ENCODE measurements at regions not wholly inside any gene's neighbourhood (a gene's known extent, or its start where the extent isn't known, plus 50 kb on each side); places are given as distances from the start of the nearest gene placed in this dataset.

- TF ChIP-seq RARB (CRISPR knock-in tag; IDR thresholded peaks at IDR 0.05) (no peak), GLIS3 (CRISPR knock-in tag; IDR thresholded peaks at IDR 0.05) (no peak)
- TF ChIP-seq, protein P1, sequence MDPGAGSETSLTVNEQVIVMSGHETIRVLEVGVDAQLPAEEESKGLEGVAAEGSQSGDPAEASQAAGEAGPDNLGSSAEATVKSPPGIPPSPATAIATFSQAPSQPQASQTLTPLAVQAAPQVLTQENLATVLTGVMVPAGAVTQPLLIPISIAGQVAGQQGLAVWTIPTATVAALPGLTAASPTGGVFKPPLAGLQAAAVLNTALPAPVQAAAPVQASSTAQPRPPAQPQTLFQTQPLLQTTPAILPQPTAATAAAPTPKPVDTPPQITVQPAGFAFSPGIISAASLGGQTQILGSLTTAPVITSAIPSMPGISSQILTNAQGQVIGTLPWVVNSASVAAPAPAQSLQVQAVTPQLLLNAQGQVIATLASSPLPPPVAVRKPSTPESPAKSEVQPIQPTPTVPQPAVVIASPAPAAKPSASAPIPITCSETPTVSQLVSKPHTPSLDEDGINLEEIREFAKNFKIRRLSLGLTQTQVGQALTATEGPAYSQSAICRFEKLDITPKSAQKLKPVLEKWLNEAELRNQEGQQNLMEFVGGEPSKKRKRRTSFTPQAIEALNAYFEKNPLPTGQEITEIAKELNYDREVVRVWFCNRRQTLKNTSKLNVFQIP (CRISPR knock-in tag; IDR thresholded peaks at IDR 0.05; ENCODE audit: borderline replicate concordance, low read depth), result no peak
- TF ChIP-seq, protein P2, sequence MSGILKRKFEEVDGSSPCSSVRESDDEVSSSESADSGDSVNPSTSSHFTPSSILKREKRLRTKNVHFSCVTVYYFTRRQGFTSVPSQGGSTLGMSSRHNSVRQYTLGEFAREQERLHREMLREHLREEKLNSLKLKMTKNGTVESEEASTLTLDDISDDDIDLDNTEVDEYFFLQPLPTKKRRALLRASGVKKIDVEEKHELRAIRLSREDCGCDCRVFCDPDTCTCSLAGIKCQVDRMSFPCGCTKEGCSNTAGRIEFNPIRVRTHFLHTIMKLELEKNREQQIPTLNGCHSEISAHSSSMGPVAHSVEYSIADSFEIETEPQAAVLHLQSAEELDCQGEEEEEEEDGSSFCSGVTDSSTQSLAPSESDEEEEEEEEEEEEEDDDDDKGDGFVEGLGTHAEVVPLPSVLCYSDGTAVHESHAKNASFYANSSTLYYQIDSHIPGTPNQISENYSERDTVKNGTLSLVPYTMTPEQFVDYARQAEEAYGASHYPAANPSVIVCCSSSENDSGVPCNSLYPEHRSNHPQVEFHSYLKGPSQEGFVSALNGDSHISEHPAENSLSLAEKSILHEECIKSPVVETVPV (CRISPR knock-in tag; IDR thresholded peaks at IDR 0.05), result no peak
- ATAC-seq, result no peak
Observed at GRCh38 chr5:25435882-25436281, 791.1 kb upstream of the CDH10 start.

DNA sequence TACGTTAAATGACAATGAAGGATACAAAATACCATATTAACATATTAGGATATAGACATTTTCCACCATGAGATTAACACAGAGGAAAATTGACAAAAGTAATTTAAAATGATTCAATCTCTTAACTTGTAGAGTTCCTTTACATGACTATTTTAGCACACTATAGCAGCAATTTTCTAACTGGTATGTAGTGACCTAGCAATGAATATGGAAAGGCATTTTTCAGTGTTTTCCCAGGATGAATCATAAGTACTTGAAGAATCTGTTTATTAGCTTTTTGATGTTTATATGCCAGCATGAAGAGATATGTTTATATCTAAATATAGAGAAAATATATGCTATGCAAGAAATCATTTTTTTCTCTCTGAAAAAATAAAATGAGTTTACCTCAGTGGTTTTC, 782.5 kb upstream of the CDH10 start:
- no peak for TF ChIP-seq ESRRG (CRISPR knock-in tag; IDR thresholded peaks at IDR 0.05)
- no peak for TF ChIP-seq ZC3H10 (CRISPR knock-in tag; IDR thresholded peaks at IDR 0.05)
- no peak for TF ChIP-seq CSDC2 (CRISPR knock-in tag; IDR thresholded peaks at IDR 0.05)
- TF ChIP-seq TSHZ2 (CRISPR knock-in tag; IDR thresholded peaks at IDR 0.05), result no peak
- TF ChIP-seq PPARA (CRISPR knock-in tag; IDR thresholded peaks at IDR 0.05; ENCODE audit: borderline replicate concordance), result no peak
- TF ChIP-seq SNAI2 (CRISPR knock-in tag; IDR thresholded peaks at IDR 0.05), result no peak
- no peak for TF ChIP-seq ZNF565 (CRISPR knock-in tag; conservative IDR thresholded peaks at IDR 0.05; ENCODE audit: low read depth)
- TF ChIP-seq ZNF70 (CRISPR knock-in tag; IDR thresholded peaks at IDR 0.05), result no peak
- TF ChIP-seq ARNTL (CRISPR knock-in tag; IDR thresholded peaks at IDR 0.05; ENCODE audit: borderline replicate concordance, low read depth), result no peak
- no peak for TF ChIP-seq ISL1 (CRISPR knock-in tag; IDR thresholded peaks at IDR 0.05)
- TF ChIP-seq TCF4 (CRISPR knock-in tag; IDR thresholded peaks at IDR 0.05; ENCODE audit: borderline replicate concordance), result no peak
- TF ChIP-seq OSR1 (CRISPR knock-in tag; IDR thresholded peaks at IDR 0.05), result no peak
- TF ChIP-seq RARB (CRISPR knock-in tag; IDR thresholded peaks at IDR 0.05), result no peak
- no peak for TF ChIP-seq ZFP30 (CRISPR knock-in tag; IDR thresholded peaks at IDR 0.05)
- TF ChIP-seq, protein P2 (CRISPR knock-in tag; IDR thresholded peaks at IDR 0.05), result no peak
- TF ChIP-seq ZNF8 (CRISPR knock-in tag; IDR thresholded peaks at IDR 0.05), result no peak
- no peak for ATAC-seq

GRCh38 chr5:25423271-25423670, 778.5 kb upstream of the CDH10 start:
- no peak for ATAC-seq
- TF ChIP-seq TCF4 (CRISPR knock-in tag; IDR thresholded peaks at IDR 0.05; ENCODE audit: borderline replicate concordance) (no peak), ZNF565 (CRISPR knock-in tag; conservative IDR thresholded peaks at IDR 0.05; ENCODE audit: low read depth) (no peak), BACH2 (CRISPR knock-in tag; IDR thresholded peaks at IDR 0.05; ENCODE audit: borderline replicate concordance) (no peak), PPARA (CRISPR knock-in tag; IDR thresholded peaks at IDR 0.05; ENCODE audit: borderline replicate concordance) (no peak), ZC3H10 (CRISPR knock-in tag; IDR thresholded peaks at IDR 0.05) (no peak), ESRRG (CRISPR knock-in tag; IDR thresholded peaks at IDR 0.05) (no peak)
- TF ChIP-seq, protein P1 (CRISPR knock-in tag; IDR thresholded peaks at IDR 0.05; ENCODE audit: borderline replicate concordance, low read depth), result no peak

GRCh38 chr5:25419684-25420083, 774.9 kb upstream of the CDH10 start:
- no peak for TF ChIP-seq ZNF565 (CRISPR knock-in tag; conservative IDR thresholded peaks at IDR 0.05; ENCODE audit: low read depth)
- no peak for TF ChIP-seq SNAI2 (CRISPR knock-in tag; IDR thresholded peaks at IDR 0.05)
- ATAC-seq, result no peak

Data from SK-N-SH treated with all-trans-retinoic acid at 6 μM for 48 hours (cell line).